Fibroblast of lung (primary cell): ENCODE measurements at regions not wholly inside any gene's neighbourhood (a gene's known extent, or its start where the extent isn't known, plus 50 kb on each side); places are given as distances from the start of the nearest gene placed in this dataset.

Source experiments
- DNase-seq, 2 donors: peaks; one replicate each; pipeline versions ENCODE4 v3.0.0 to v3.0.0-alpha.2; 2010; ENCODE audit warnings: low read depth in 2 of 2
- H2AFZ ChIP-seq: 2 replicates; pipeline ENCODE4 v1.5.1; 2012; ENCODE audit warnings: low read length, control low read depth, inconsistent platforms
- H3K27ac ChIP-seq: 2 replicates; pipeline ENCODE4 v1.5.1; 2011; ENCODE audit warnings: low read length, control low read depth; ENCODE audit not compliant: insufficient read depth
- H3K27me3 ChIP-seq: 2 replicates; pipeline ENCODE4 v1.5.1; 2011; ENCODE audit warnings: mild to moderate bottlenecking, low read length; ENCODE audit not compliant: control insufficient read depth, insufficient read depth
- H3K36me3 ChIP-seq: 2 replicates; pipeline ENCODE4 v1.5.1; 2011; ENCODE audit warnings: low read length; ENCODE audit not compliant: control insufficient read depth, insufficient read depth
- H3K4me1 ChIP-seq: 2 replicates; pipeline ENCODE4 v1.5.1; 2011; ENCODE audit warnings: low read length; ENCODE audit not compliant: control insufficient read depth, insufficient read depth; ENCODE audit errors: extremely low read depth
- H3K4me2 ChIP-seq: 2 replicates; pipeline ENCODE4 v1.5.1; 2011; ENCODE audit warnings: low read length, control low read depth; ENCODE audit not compliant: insufficient read depth; ENCODE audit errors: extremely low read depth
- H3K4me3 ChIP-seq, 4 experiments: fragments of 200-600 bp in 1 of 4; sonication (generic) in 1 of 4; replicated peaks in 1 of 4; 2 replicates each; pipeline ENCODE4 v1.5.1; 2011 to 2016; ENCODE audit warnings: low read length in 4 of 4, low read depth in 3 of 4, mild to moderate bottlenecking in 3 of 4, control low read depth in 2 of 4, inconsistent platforms in 1 of 4, mixed read lengths in 1 of 4; ENCODE audit not compliant: insufficient read depth in 1 of 4; ENCODE audit errors: control extremely low read depth in 1 of 4
- H3K79me2 ChIP-seq: 2 replicates; pipeline ENCODE4 v1.5.1; 2012; ENCODE audit warnings: mild to moderate bottlenecking, low read length, inconsistent platforms; ENCODE audit not compliant: control insufficient read depth, insufficient read depth
- H3K9ac ChIP-seq: 2 replicates; pipeline ENCODE4 v1.5.1; 2011; ENCODE audit warnings: mild to moderate bottlenecking, low read length, control low read depth; ENCODE audit not compliant: insufficient read depth
- H3K9me3 ChIP-seq: 2 replicates; pipeline ENCODE4 v1.5.1; 2012; ENCODE audit warnings: low read depth, low read length; ENCODE audit not compliant: control insufficient read depth, insufficient read depth
- H4K20me1 ChIP-seq: 2 replicates; pipeline ENCODE4 v1.5.1; 2011; ENCODE audit warnings: low read length; ENCODE audit not compliant: control insufficient read depth, insufficient read depth; ENCODE audit errors: extremely low read depth
- CTCF ChIP-seq, 2 donors: IDR thresholded peaks in 1 of 2; conservative IDR thresholded peaks in 1 of 2; 1 replicate in 1 of 2; 2 replicates in 1 of 2; pipeline ENCODE4 v1.5.1; 2011 to 2012; ENCODE audit warnings: low read length in 2 of 2, control low read depth in 1 of 2, inconsistent platforms in 1 of 2, low read depth in 1 of 2, mild to moderate bottlenecking in 1 of 2
- EZH2 ChIP-seq: IDR thresholded peaks from 2 replicates; pipeline ENCODE4 v1.5.1; 2012; ENCODE audit warnings: low read length, control low read depth, mild to moderate bottlenecking; ENCODE audit errors: missing control alignments

GRCh38 chr4:100106982-100107381 lies 83.3 kb downstream of the DDIT4L start:
- Histone ChIP-seq H3K36me3 (no peaks in the 10 kb centered on the region), H3K4me1 (no peaks in the 10 kb centered on the region), H3K27ac (no peak overlapping the region), H3K27me3 (no peaks in the 10 kb centered on the region), H3K4me2 (no peak overlapping the region), H3K4me3 (no peak overlapping the region), H3K9ac (no peak overlapping the region), H2AFZ (no peak overlapping the region), H3K79me2 (no peaks in the 10 kb centered on the region), H3K9me3 (no peaks in the 10 kb centered on the region), H4K20me1 (no peaks in the 10 kb centered on the region)
- TF ChIP-seq EZH2 (no peak), CTCF (conservative IDR thresholded peaks at IDR 0.05 in 1 of 2, IDR thresholded peaks at IDR 0.05 in 1 of 2; ENCODE audit: low read depth in 1 of 2, low read length in 2 of 2) (no peak)
- DNase-seq, result no peak

GRCh38 chr4:100103671-100104070 lies 86.6 kb downstream of the DDIT4L start:
- Histone ChIP-seq H3K79me2 (no peaks in the 10 kb centered on the region), H3K9ac (no peak overlapping the region), H2AFZ (no peak overlapping the region), H3K27me3 (no peaks in the 10 kb centered on the region), H3K4me1 (no peaks in the 10 kb centered on the region), H3K9me3 (no peaks in the 10 kb centered on the region), H4K20me1 (no peaks in the 10 kb centered on the region), H3K4me2 (no peak overlapping the region), H3K27ac (no peak overlapping the region), H3K4me3 (no peak overlapping the region), H3K36me3 (no peaks in the 10 kb centered on the region)
- no peak for DNase-seq
- TF ChIP-seq CTCF (conservative IDR thresholded peaks at IDR 0.05 in 1 of 2, IDR thresholded peaks at IDR 0.05 in 1 of 2; ENCODE audit: low read depth in 1 of 2, low read length in 2 of 2) (no peak), EZH2 (no peak)

- H3K4me3 ChIP-seq, result no peak overlapping the region
- no peaks in the 10 kb centered on the region for H3K79me2 ChIP-seq
- no peak for DNase-seq
- H3K4me1 ChIP-seq, result no peaks in the 10 kb centered on the region
- H3K36me3 ChIP-seq, result no peaks in the 10 kb centered on the region
- no peak overlapping the region for H3K4me2 ChIP-seq
- TF ChIP-seq EZH2 (no peak), CTCF (conservative IDR thresholded peaks at IDR 0.05 in 1 of 2, IDR thresholded peaks at IDR 0.05 in 1 of 2; ENCODE audit: low read depth in 1 of 2, low read length in 2 of 2) (no peak)
- H3K9me3 ChIP-seq, result no peaks in the 10 kb centered on the region
- no peaks in the 10 kb centered on the region for H3K27me3 ChIP-seq
- no peaks in the 10 kb centered on the region for H4K20me1 ChIP-seq
- H2AFZ ChIP-seq, result no peak overlapping the region
- H3K9ac ChIP-seq, result no peak overlapping the region
- no peak overlapping the region for H3K27ac ChIP-seq
Measured at GRCh38 chr4:100100985-100101384, 89.3 kb downstream of the DDIT4L start.
